ENCODE measurements at regions not wholly inside any gene's neighbourhood (a gene's known extent, or its start where the extent isn't known, plus 50 kb on each side); places are given as distances from the start of the nearest gene placed in this dataset.

- TF ChIP-seq, protein P1, sequence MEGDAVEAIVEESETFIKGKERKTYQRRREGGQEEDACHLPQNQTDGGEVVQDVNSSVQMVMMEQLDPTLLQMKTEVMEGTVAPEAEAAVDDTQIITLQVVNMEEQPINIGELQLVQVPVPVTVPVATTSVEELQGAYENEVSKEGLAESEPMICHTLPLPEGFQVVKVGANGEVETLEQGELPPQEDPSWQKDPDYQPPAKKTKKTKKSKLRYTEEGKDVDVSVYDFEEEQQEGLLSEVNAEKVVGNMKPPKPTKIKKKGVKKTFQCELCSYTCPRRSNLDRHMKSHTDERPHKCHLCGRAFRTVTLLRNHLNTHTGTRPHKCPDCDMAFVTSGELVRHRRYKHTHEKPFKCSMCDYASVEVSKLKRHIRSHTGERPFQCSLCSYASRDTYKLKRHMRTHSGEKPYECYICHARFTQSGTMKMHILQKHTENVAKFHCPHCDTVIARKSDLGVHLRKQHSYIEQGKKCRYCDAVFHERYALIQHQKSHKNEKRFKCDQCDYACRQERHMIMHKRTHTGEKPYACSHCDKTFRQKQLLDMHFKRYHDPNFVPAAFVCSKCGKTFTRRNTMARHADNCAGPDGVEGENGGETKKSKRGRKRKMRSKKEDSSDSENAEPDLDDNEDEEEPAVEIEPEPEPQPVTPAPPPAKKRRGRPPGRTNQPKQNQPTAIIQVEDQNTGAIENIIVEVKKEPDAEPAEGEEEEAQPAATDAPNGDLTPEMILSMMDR (IDR thresholded peaks at IDR 0.05): no peak
- no peak for TF ChIP-seq EP300 (IDR thresholded peaks at IDR 0.05)
- no peak for TF ChIP-seq POLR2A (IDR thresholded peaks at IDR 0.05)
Observed at GRCh38 chr4:60042231-60042652, 1157.9 kb upstream of the ADGRL3 start.

Data from tibial nerve (tissue), 4 donors.